NT2/D1 (cell line): ENCODE measurements at regions not wholly inside any gene's neighbourhood (a gene's known extent, or its start where the extent isn't known, plus 50 kb on each side); places are given as distances from the start of the nearest gene placed in this dataset.
"Not testable (repeated sequence)": the region's sequence is repeated elsewhere in the genome, so short reads cannot be mapped to it uniquely, and the experiment has no call there.

Source experiments
- DNase-seq: peaks from one replicate; pipeline ENCODE4 v3.0.0-alpha.2; 2011; ENCODE audit warnings: low read depth, low spot score
- H3K27me3 ChIP-seq: 2 replicates; pipeline ENCODE4 v1.6.0; 2011; ENCODE audit warnings: mild to moderate bottlenecking; ENCODE audit not compliant: insufficient read length, insufficient read depth
- H3K36me3 ChIP-seq: 2 replicates; pipeline ENCODE4 v1.6.1; 2011; ENCODE audit warnings: mild to moderate bottlenecking, low read length, mixed read lengths; ENCODE audit not compliant: insufficient read depth, insufficient read length
- H3K4me1 ChIP-seq: 2 replicates; pipeline ENCODE4 v1.5.1; 2011; ENCODE audit not compliant: insufficient read depth, insufficient read length
- H3K4me3 ChIP-seq: 2 replicates; pipeline ENCODE4 v1.5.1; 2011; ENCODE audit warnings: low read depth; ENCODE audit not compliant: insufficient read length
- H3K9ac ChIP-seq: 2 replicates; pipeline ENCODE4 v1.6.0; 2011; ENCODE audit warnings: low read depth; ENCODE audit not compliant: insufficient read length
- H3K9me3 ChIP-seq: 2 replicates; pipeline ENCODE4 v1.5.1; 2011; ENCODE audit warnings: mild to moderate bottlenecking, low read length; ENCODE audit not compliant: insufficient read depth
- SUZ12 ChIP-seq: IDR thresholded peaks from 2 replicates; pipeline ENCODE4 v1.6.1; 2011; ENCODE audit not compliant: insufficient read length, insufficient read depth; ENCODE audit errors: extremely low read depth
- YY1 ChIP-seq: IDR thresholded peaks from 2 replicates; pipeline ENCODE4 v1.6.1; 2011; ENCODE audit not compliant: insufficient read length, insufficient read depth
- ZNF274 ChIP-seq: IDR thresholded peaks from 2 replicates; pipeline ENCODE4 v1.6.1; 2011; ENCODE audit warnings: mild to moderate bottlenecking, low read depth, low read length

- Histone ChIP-seq H3K4me3 (no peak overlapping the region), H3K9me3 (no peaks in the 10 kb centered on the region), H3K27me3 (no peaks in the 10 kb centered on the region), H3K36me3 (no peaks in the 10 kb centered on the region), H3K4me1 (no peaks in the 10 kb centered on the region), H3K9ac (no peak overlapping the region)
- no peak for DNase-seq
- TF ChIP-seq SUZ12 (no peak), ZNF274 (no peak), YY1 (no peak)
These were observed 101.9 kb upstream of the HGF start for GRCh38 chr7:81871606-81872265.

- no peaks in the 10 kb centered on the region for H3K9me3 ChIP-seq
- H3K27me3 ChIP-seq = no peaks in the 10 kb centered on the region
- H3K36me3 ChIP-seq = no peaks in the 10 kb centered on the region
- no peaks in the 10 kb centered on the region for H3K4me1 ChIP-seq
- no peak for DNase-seq
- H3K9ac ChIP-seq = no peak overlapping the region
- no peak for TF ChIP-seq YY1
- TF ChIP-seq ZNF274 = no peak
- no peak for TF ChIP-seq SUZ12
- no peak overlapping the region for H3K4me3 ChIP-seq
These were observed 100.8 kb upstream of the HGF start for GRCh38 chr7:81870608-81871007.

- Histone ChIP-seq H3K4me1 (no peaks in the 10 kb centered on the region), H3K36me3 (no peaks in the 10 kb centered on the region), H3K27me3 (no peaks in the 10 kb centered on the region), H3K4me3 (no peak overlapping the region), H3K9me3 (no peaks in the 10 kb centered on the region), H3K9ac (no peak overlapping the region)
- TF ChIP-seq ZNF274 (no peak), SUZ12 (no peak), YY1 (no peak)
- DNase-seq = no peak
These were observed 99.8 kb upstream of the HGF start for GRCh38 chr7:81869670-81870069.

- H3K9me3 ChIP-seq = no peaks in the 10 kb centered on the region
- no peaks in the 10 kb centered on the region for H3K4me1 ChIP-seq
- H3K9ac ChIP-seq = no peak overlapping the region
- H3K27me3 ChIP-seq = no peaks in the 10 kb centered on the region
- TF ChIP-seq YY1 = no peak
- TF ChIP-seq ZNF274 = no peak
- TF ChIP-seq SUZ12 = no peak
- DNase-seq = no peak
- H3K4me3 ChIP-seq = no peak overlapping the region
- no peaks in the 10 kb centered on the region for H3K36me3 ChIP-seq
These were observed 95.9 kb upstream of the HGF start for GRCh38 chr7:81865754-81866153.

- Histone ChIP-seq H3K27me3 (no peaks in the 10 kb centered on the region), H3K4me3 (no peak overlapping the region), H3K9me3 (peaks cover 6% of the 10 kb centered on the region; the same call in 1 of the 2 replicates), H3K4me1 (no peaks in the 10 kb centered on the region), H3K36me3 (no peaks in the 10 kb centered on the region), H3K9ac (no peak overlapping the region)
- no peak for TF ChIP-seq ZNF274
- no peak for DNase-seq
These were observed 89.6 kb upstream of the HGF start for GRCh38 chr7:81859433-81859832.

- not testable (repeated sequence) for H3K27me3 ChIP-seq, H3K4me1 ChIP-seq, H3K4me3 ChIP-seq, H3K9ac ChIP-seq, H3K36me3 ChIP-seq, DNase-seq, H3K9me3 ChIP-seq
These were observed 89.0 kb upstream of the HGF start for GRCh38 chr7:81858820-81859219.

GRCh38 chr7:81857385-81857784 is 87.5 kb upstream of the HGF start:
- no peaks in the 10 kb centered on the region for H3K4me1 ChIP-seq
- H3K4me3 ChIP-seq = no peak overlapping the region
- DNase-seq = no peak
- H3K9me3 ChIP-seq = peaks cover 6% of the 10 kb centered on the region; the same call in 1 of the 2 replicates
- TF ChIP-seq ZNF274 (no peak), SUZ12 (no peak), YY1 (no peak)
- H3K9ac ChIP-seq = no peak overlapping the region
- H3K36me3 ChIP-seq = no peaks in the 10 kb centered on the region
- no peaks in the 10 kb centered on the region for H3K27me3 ChIP-seq

- no peak for DNase-seq
- H3K27me3 ChIP-seq = no peaks in the 10 kb centered on the region
- H3K36me3 ChIP-seq = no peaks in the 10 kb centered on the region
- H3K4me3 ChIP-seq = no peak overlapping the region
- TF ChIP-seq SUZ12 = no peak
- TF ChIP-seq ZNF274 = no peak
- no peak for TF ChIP-seq YY1
- peaks cover 6% of the 10 kb centered on the region; the same call in 1 of the 2 replicates for H3K9me3 ChIP-seq
- no peak overlapping the region for H3K9ac ChIP-seq
- no peaks in the 10 kb centered on the region for H3K4me1 ChIP-seq
These were observed 84.7 kb upstream of the HGF start for GRCh38 chr7:81854518-81854917.
